Amniotic epithelial cell (primary cell): ENCODE measurements at regions not wholly inside any gene's neighbourhood (a gene's known extent, or its start where the extent isn't known, plus 50 kb on each side); places are given as distances from the start of the nearest gene placed in this dataset.
A peak's percentile ranks its signal among the peaks of the same experiment; 100 is the strongest.
"Not testable (repeated sequence)": the region's sequence is repeated elsewhere in the genome, so short reads cannot be mapped to it uniquely, and the experiment has no call there.

Experiments used
- DNase-seq: peaks from one replicate; pipeline ENCODE4 v3.0.0-alpha.2; 2010; ENCODE audit warnings: low read depth

- DNase-seq: no peak
Measured at GRCh38 chr1:177891809-177892208, 78.0 kb downstream of the SEC16B start.

GRCh38 chr1:177890479-177890878 is 79.4 kb downstream of the SEC16B start:
- no peak for DNase-seq

GRCh38 chr1:177884479-177885021 is 85.3 kb downstream of the SEC16B start:
- DNase-seq: no peak

- no peak for DNase-seq
Measured at GRCh38 chr1:177883581-177883980, 86.3 kb downstream of the SEC16B start.

- no peak for DNase-seq
Measured at GRCh38 chr1:177880339-177880891, 89.4 kb downstream of the SEC16B start.

- no peak for DNase-seq
Measured at GRCh38 chr1:177877086-177877485, 92.8 kb downstream of the SEC16B start.

- DNase-seq: peak; percentile 89
Measured at GRCh38 chr1:177873238-177873637, 96.6 kb downstream of the SEC16B start.

GRCh38 chr1:177872308-177872900 is 97.5 kb downstream of the SEC16B start:
- no peak for DNase-seq

GRCh38 chr1:177871613-177872307 is 98.1 kb downstream of the SEC16B start:
- no peak for DNase-seq

- no peak for DNase-seq
Measured at GRCh38 chr1:177869586-177869985, 100.3 kb downstream of the SEC16B start.

- DNase-seq: not testable (repeated sequence)
Measured at GRCh38 chr1:177869011-177869410, 100.8 kb downstream of the SEC16B start.

GRCh38 chr1:177865807-177866206 is 104.1 kb downstream of the SEC16B start:
- no peak for DNase-seq

- no peak for DNase-seq
Measured at GRCh38 chr1:177864538-177865305, 105.1 kb downstream of the SEC16B start.

GRCh38 chr1:177863796-177864195 is 106.1 kb downstream of the SEC16B start:
- no peak for DNase-seq

GRCh38 chr1:177862916-177863315 is 106.9 kb downstream of the SEC16B start:
- DNase-seq: no peak

- no peak for DNase-seq
Measured at GRCh38 chr1:177859572-177859971, 110.3 kb downstream of the SEC16B start.

- DNase-seq: no peak
Measured at GRCh38 chr1:177858332-177858821, 111.5 kb downstream of the SEC16B start.

GRCh38 chr1:177857285-177857684 is 112.6 kb downstream of the SEC16B start:
- DNase-seq: no peak

GRCh38 chr1:177854951-177855350 is 114.9 kb downstream of the SEC16B start:
- no peak for DNase-seq

- no peak for DNase-seq
Measured at GRCh38 chr1:177849579-177850290, 120.1 kb downstream of the SEC16B start.

GRCh38 chr1:177849130-177849529 is 120.7 kb downstream of the SEC16B start:
- no peak for DNase-seq

- DNase-seq: no peak
Measured at GRCh38 chr1:177848577-177848976, 121.3 kb downstream of the SEC16B start.
